Loucy (cell line): ENCODE measurements at regions not wholly inside any gene's neighbourhood (a gene's known extent, or its start where the extent isn't known, plus 50 kb on each side); places are given as distances from the start of the nearest gene placed in this dataset.

Experiments used
- CTCF ChIP-seq: fragments of 200-600 bp; sonication (generic); conservative IDR thresholded peaks from 2 replicates; pipeline ENCODE4 v1.5.1; 2014; ENCODE audit warnings: mild to moderate bottlenecking, antibody characterized with exemption, low read length
- EZH2phosphoT487 ChIP-seq: fragments of 200-600 bp; IDR thresholded peaks from 2 replicates; pipeline ENCODE4 v1.6.1; 2018; ENCODE audit warnings: antibody characterized with exemption, mild to moderate bottlenecking, moderate library complexity, borderline replicate concordance

- TF ChIP-seq CTCF (no peak), EZH2phosphoT487 (no peak)
Observed at GRCh38 chr21:16407403-16408240, 677.8 kb downstream of the USP25 start.
